HT-29 (cell line): ENCODE measurements at regions not wholly inside any gene's neighbourhood (a gene's known extent, or its start where the extent isn't known, plus 50 kb on each side); places are given as distances from the start of the nearest gene placed in this dataset.

Experiments used
- DNase-seq: peaks from one replicate; pipeline ENCODE4 v3.0.0-alpha.2; 2015; ENCODE audit warnings: low spot score

- no peak for DNase-seq
Observed at GRCh38 chr20:51267679-51268078, 244.8 kb upstream of the KCNG1 start.

GRCh38 chr20:51266353-51266752 is 243.4 kb upstream of the KCNG1 start:
- DNase-seq, result no peak

- DNase-seq, result no peak
Observed at GRCh38 chr20:51265361-51265760, 242.5 kb upstream of the KCNG1 start.

- no peak for DNase-seq
Observed at GRCh38 chr20:51262240-51262639, 239.3 kb upstream of the KCNG1 start.

GRCh38 chr20:51259455-51259854 is 236.5 kb upstream of the KCNG1 start:
- DNase-seq, result no peak

GRCh38 chr20:51258582-51259165 is 235.8 kb upstream of the KCNG1 start:
- DNase-seq, result no peak

- no peak for DNase-seq
Observed at GRCh38 chr20:51255417-51255816, 232.5 kb upstream of the KCNG1 start.

- DNase-seq, result no peak
Observed at GRCh38 chr20:51253280-51253679, 230.4 kb upstream of the KCNG1 start.

GRCh38 chr20:51249781-51250180 is 226.9 kb upstream of the KCNG1 start:
- DNase-seq, result no peak

- DNase-seq, result no peak
Observed at GRCh38 chr20:51249215-51249614, 226.3 kb upstream of the KCNG1 start.

- no peak for DNase-seq
Observed at GRCh38 chr20:51244466-51244865, 221.6 kb upstream of the KCNG1 start.

GRCh38 chr20:51238675-51239305 is 215.9 kb upstream of the KCNG1 start:
- DNase-seq, result no peak

GRCh38 chr20:51237791-51238190 is 214.9 kb upstream of the KCNG1 start:
- DNase-seq, result no peak

GRCh38 chr20:51237278-51237677 is 214.4 kb upstream of the KCNG1 start:
- DNase-seq, result no peak

- DNase-seq, result no peak
Observed at GRCh38 chr20:51236421-51236820, 213.5 kb upstream of the KCNG1 start.

GRCh38 chr20:51233345-51233744 is 210.4 kb upstream of the KCNG1 start:
- no peak for DNase-seq

- no peak for DNase-seq
Observed at GRCh38 chr20:51230727-51231126, 207.8 kb upstream of the KCNG1 start.

- DNase-seq, result no peak
Observed at GRCh38 chr20:51228763-51229162, 205.9 kb upstream of the KCNG1 start.

- DNase-seq, result no peak
Observed at GRCh38 chr20:51227744-51228143, 204.8 kb upstream of the KCNG1 start.

GRCh38 chr20:51223183-51223720 is 200.3 kb upstream of the KCNG1 start:
- DNase-seq, result no peak

- peak; percentile 24 for DNase-seq
Observed at GRCh38 chr20:51221791-51222408, 199.0 kb upstream of the KCNG1 start.

GRCh38 chr20:51221103-51221502 is 198.2 kb upstream of the KCNG1 start:
- no peak for DNase-seq

GRCh38 chr20:51220293-51220706 is 197.4 kb upstream of the KCNG1 start:
- peak; percentile 40 for DNase-seq
